Loucy (cell line): ENCODE measurements at regions not wholly inside any gene's neighbourhood (a gene's known extent, or its start where the extent isn't known, plus 50 kb on each side); places are given as distances from the start of the nearest gene placed in this dataset.

Experiments
- EZH2phosphoT487 ChIP-seq: fragments of 200-600 bp; IDR thresholded peaks from 2 replicates; pipeline ENCODE4 v1.6.1; 2018; ENCODE audit warnings: antibody characterized with exemption, mild to moderate bottlenecking, moderate library complexity, borderline replicate concordance
- TF ChIP-seq, protein P1 (sequence below): fragments of 200-600 bp; sonication (generic); conservative IDR thresholded peaks from 2 replicates; pipeline ENCODE4 v1.5.1; 2014; ENCODE audit warnings: mild to moderate bottlenecking, antibody characterized with exemption, low read length

GRCh38 chr10:128744811-128745305, 618.6 kb upstream of the MKI67 start:
- TF ChIP-seq, protein P1, sequence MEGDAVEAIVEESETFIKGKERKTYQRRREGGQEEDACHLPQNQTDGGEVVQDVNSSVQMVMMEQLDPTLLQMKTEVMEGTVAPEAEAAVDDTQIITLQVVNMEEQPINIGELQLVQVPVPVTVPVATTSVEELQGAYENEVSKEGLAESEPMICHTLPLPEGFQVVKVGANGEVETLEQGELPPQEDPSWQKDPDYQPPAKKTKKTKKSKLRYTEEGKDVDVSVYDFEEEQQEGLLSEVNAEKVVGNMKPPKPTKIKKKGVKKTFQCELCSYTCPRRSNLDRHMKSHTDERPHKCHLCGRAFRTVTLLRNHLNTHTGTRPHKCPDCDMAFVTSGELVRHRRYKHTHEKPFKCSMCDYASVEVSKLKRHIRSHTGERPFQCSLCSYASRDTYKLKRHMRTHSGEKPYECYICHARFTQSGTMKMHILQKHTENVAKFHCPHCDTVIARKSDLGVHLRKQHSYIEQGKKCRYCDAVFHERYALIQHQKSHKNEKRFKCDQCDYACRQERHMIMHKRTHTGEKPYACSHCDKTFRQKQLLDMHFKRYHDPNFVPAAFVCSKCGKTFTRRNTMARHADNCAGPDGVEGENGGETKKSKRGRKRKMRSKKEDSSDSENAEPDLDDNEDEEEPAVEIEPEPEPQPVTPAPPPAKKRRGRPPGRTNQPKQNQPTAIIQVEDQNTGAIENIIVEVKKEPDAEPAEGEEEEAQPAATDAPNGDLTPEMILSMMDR = no peak
- TF ChIP-seq EZH2phosphoT487 = no peak
